DND-41 (cell line): ENCODE measurements at regions not wholly inside any gene's neighbourhood (a gene's known extent, or its start where the extent isn't known, plus 50 kb on each side); places are given as distances from the start of the nearest gene placed in this dataset.

Source experiments
- ATAC-seq: fragments of 200-7000 bp; cut with Tn5 transposase; 3 replicates; pipeline ENCODE4 v1.9.1; 2021; ENCODE audit warnings: low read depth; ENCODE audit not compliant: insufficient read depth
- DNase-seq: peaks from one replicate; pipeline ENCODE4 v3.0.0-alpha.2; 2020
- H2AFZ ChIP-seq: 2 replicates; pipeline ENCODE4 v1.6.0; 2012; ENCODE audit warnings: low read depth, low read length
- H3K27ac ChIP-seq: 2 replicates; pipeline ENCODE4 v1.5.1; 2012; ENCODE audit warnings: low read length, inconsistent platforms
- H3K27me3 ChIP-seq: fragments of 200-600 bp; sonication (generic); 2 replicates; pipeline ENCODE4 v1.6.0; 2012; ENCODE audit warnings: low read length, mild to moderate bottlenecking, inconsistent platforms; ENCODE audit not compliant: insufficient read depth, poor library complexity
- H3K36me3 ChIP-seq: 2 replicates; pipeline ENCODE4 v1.5.1; 2012; ENCODE audit warnings: low read length, inconsistent platforms; ENCODE audit not compliant: insufficient read depth
- H3K4me1 ChIP-seq: 2 replicates; pipeline ENCODE4 v1.5.1; 2012; ENCODE audit warnings: mild to moderate bottlenecking, low read length; ENCODE audit not compliant: insufficient read depth
- H3K4me2 ChIP-seq: 2 replicates; pipeline ENCODE4 v1.6.0; 2012; ENCODE audit warnings: mild to moderate bottlenecking, moderate library complexity, low read length, inconsistent platforms; ENCODE audit not compliant: insufficient read depth
- H3K4me3 ChIP-seq, 2 experiments: fragments of 200-600 bp in 1 of 2; shearing (Covaris generic) in 1 of 2; 2 replicates each; pipeline ENCODE4 v1.5.1; 2012 to 2016; ENCODE audit warnings: inconsistent platforms in 2 of 2, low read length in 2 of 2, mild to moderate bottlenecking in 2 of 2, low read depth in 1 of 2, moderate library complexity in 1 of 2
- H3K79me2 ChIP-seq: 2 replicates; pipeline ENCODE4 v1.6.0; 2012; ENCODE audit warnings: low read length, inconsistent platforms; ENCODE audit not compliant: insufficient read depth
- H3K9ac ChIP-seq: 2 replicates; pipeline ENCODE4 v1.6.0; 2012; ENCODE audit warnings: low read depth, mild to moderate bottlenecking, inconsistent platforms, low read length, moderate library complexity
- H3K9me3 ChIP-seq: 2 replicates; pipeline ENCODE4 v1.5.1; 2012; ENCODE audit warnings: low read length, moderate library complexity, mild to moderate bottlenecking, inconsistent platforms; ENCODE audit not compliant: insufficient read depth, severe bottlenecking
- H4K20me1 ChIP-seq: 2 replicates; pipeline ENCODE4 v1.6.0; 2012; ENCODE audit warnings: low read length; ENCODE audit not compliant: insufficient read depth
- CTCF ChIP-seq: IDR thresholded peaks from 2 replicates; pipeline ENCODE4 v1.5.1; 2012; ENCODE audit warnings: borderline replicate concordance, low read length, moderate library complexity, mild to moderate bottlenecking; ENCODE audit not compliant: poor library complexity, severe bottlenecking; ENCODE audit errors: extremely low read depth
- EZH2 ChIP-seq: IDR thresholded peaks from 3 replicates; pipeline ENCODE4 v1.6.1; 2012; ENCODE audit warnings: borderline replicate concordance, low read depth, mild to moderate bottlenecking, moderate library complexity, low read length, inconsistent platforms; ENCODE audit not compliant: severe bottlenecking

DNA sequence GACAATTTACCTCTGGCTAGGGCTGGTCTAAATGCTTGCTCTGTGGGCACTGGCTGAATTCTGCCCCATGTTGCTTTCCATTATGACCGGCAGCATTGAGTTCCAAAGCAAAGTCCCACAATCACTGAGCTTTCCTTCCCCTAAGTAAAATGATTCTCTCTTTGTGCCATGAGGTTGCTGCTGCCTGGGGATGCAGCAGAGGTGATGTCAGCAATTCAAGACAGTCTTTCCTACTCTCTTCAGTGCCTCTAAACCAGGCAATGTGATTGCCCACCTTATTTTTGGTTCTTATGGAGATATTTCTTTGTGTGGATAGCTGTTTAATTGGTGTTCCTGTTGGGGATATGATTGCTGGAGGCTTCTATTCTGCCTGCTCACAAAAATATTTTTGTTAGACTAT lies 1043.9 kb upstream of the EPHA7 start:
- no peak overlapping the region for H3K4me2 ChIP-seq
- H3K4me3 ChIP-seq, result no peak overlapping the region
- no peak for ATAC-seq
- H3K27ac ChIP-seq, result no peak overlapping the region
- no peaks in the 10 kb centered on the region for H3K27me3 ChIP-seq
- no peaks in the 10 kb centered on the region for H4K20me1 ChIP-seq
- no peaks in the 10 kb centered on the region for H3K36me3 ChIP-seq
- no peaks in the 10 kb centered on the region for H3K9me3 ChIP-seq
- no peaks in the 10 kb centered on the region for H3K79me2 ChIP-seq
- H2AFZ ChIP-seq, result no peak overlapping the region
- no peak for TF ChIP-seq EZH2
- no peak for TF ChIP-seq CTCF
- no peaks in the 10 kb centered on the region for H3K4me1 ChIP-seq
- H3K9ac ChIP-seq, result no peak overlapping the region
- DNase-seq, result no peak

DNA sequence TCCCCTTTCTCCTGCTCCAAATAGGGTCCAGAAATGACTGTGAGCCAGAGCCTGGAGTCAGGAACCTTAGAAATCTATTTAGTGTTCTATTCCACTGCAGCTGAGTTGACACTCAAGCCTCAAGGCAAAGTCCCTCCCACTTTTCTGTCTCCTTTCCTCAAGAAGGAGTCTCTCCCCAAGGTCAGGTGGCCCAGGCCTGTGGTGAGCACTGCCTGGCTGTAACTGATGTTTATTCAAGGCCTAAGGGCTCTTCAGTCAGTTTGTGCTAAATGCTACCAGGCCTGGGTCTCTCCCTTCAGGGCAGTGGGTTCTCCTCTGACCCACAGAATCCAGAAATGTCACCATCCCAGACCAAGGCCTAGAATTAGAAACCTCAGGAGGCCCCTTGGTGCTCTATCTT lies 1042.9 kb upstream of the EPHA7 start:
- H3K36me3 ChIP-seq, result no peaks in the 10 kb centered on the region
- H3K4me1 ChIP-seq, result no peaks in the 10 kb centered on the region
- no peaks in the 10 kb centered on the region for H4K20me1 ChIP-seq
- TF ChIP-seq EZH2 (no peak), CTCF (no peak)
- no peak overlapping the region for H3K4me3 ChIP-seq
- H2AFZ ChIP-seq, result no peak overlapping the region
- H3K9ac ChIP-seq, result no peak overlapping the region
- DNase-seq (no peak), ATAC-seq (no peak)
- no peaks in the 10 kb centered on the region for H3K27me3 ChIP-seq
- H3K27ac ChIP-seq, result no peak overlapping the region
- no peak overlapping the region for H3K4me2 ChIP-seq
- H3K9me3 ChIP-seq, result no peaks in the 10 kb centered on the region
- no peaks in the 10 kb centered on the region for H3K79me2 ChIP-seq

DNA sequence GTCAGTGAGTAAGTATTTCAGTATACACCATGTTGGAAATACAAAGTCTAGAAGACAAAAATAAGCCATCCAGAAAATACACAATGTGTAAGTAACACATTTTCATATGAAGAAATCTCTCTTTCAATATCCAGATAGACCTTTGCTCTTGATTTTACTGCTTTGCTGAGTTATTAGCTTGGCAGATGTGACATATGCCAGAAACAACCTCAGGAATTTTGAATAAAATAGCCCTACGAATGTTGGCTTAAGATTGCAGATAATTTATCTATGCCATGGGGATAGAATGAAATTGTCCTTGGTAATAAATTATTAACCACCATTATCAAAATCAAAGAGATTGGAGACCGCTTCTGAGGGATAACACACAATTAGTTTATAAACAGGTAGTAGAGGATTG lies 1036.9 kb upstream of the EPHA7 start:
- Histone ChIP-seq H2AFZ (no peak overlapping the region), H3K4me3 (no peak overlapping the region), H3K9ac (no peak overlapping the region), H4K20me1 (no peaks in the 10 kb centered on the region), H3K79me2 (no peaks in the 10 kb centered on the region), H3K9me3 (no peaks in the 10 kb centered on the region), H3K4me2 (no peak overlapping the region), H3K27me3 (no peaks in the 10 kb centered on the region), H3K4me1 (no peaks in the 10 kb centered on the region), H3K27ac (no peak overlapping the region), H3K36me3 (no peaks in the 10 kb centered on the region)
- TF ChIP-seq CTCF (no peak), EZH2 (no peak)
- ATAC-seq (no peak), DNase-seq (no peak)

DNA sequence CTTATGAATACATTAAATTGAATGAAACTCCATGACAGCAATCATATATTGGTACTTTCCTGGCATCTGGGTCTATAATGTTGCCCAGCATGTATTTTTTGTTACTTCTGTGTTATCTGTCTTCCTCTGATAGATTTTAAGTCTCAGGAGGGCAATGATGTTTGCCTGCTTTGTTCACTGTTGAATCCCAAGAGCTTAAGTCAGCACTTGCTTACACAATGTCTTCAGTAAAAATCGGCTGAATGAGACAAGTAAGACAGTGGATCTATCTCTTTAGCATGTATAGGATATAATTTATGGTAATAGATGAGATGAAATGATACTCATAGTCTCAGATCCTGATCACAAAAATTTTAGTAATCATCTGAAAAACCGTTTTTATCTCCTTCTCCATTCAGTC lies 1034.9 kb upstream of the EPHA7 start:
- Histone ChIP-seq H2AFZ (no peak overlapping the region), H4K20me1 (no peaks in the 10 kb centered on the region), H3K36me3 (no peaks in the 10 kb centered on the region), H3K4me1 (no peaks in the 10 kb centered on the region), H3K4me2 (no peak overlapping the region), H3K79me2 (no peaks in the 10 kb centered on the region), H3K9ac (no peak overlapping the region), H3K27ac (no peak overlapping the region), H3K9me3 (no peaks in the 10 kb centered on the region), H3K4me3 (no peak overlapping the region), H3K27me3 (no peaks in the 10 kb centered on the region)
- ATAC-seq, result no peak
- DNase-seq, result no peak
- TF ChIP-seq EZH2, result no peak
- no peak for TF ChIP-seq CTCF
